GM18508 (cell line): ENCODE measurements at regions not wholly inside any gene's neighbourhood (a gene's known extent, or its start where the extent isn't known, plus 50 kb on each side); places are given as distances from the start of the nearest gene placed in this dataset.
"Not testable (repeated sequence)": the region's sequence is repeated elsewhere in the genome, so short reads cannot be mapped to it uniquely, and the experiment has no call there.

ENCODE experiments used
- ATAC-seq: cut with Tn5 transposase; IDR thresholded peaks from one replicate; pipeline ENCODE4 v1.9.1; 2021; ENCODE audit warnings: moderate number of reproducible peaks; ENCODE audit not compliant: insufficient read depth, unreplicated experiment

DNA sequence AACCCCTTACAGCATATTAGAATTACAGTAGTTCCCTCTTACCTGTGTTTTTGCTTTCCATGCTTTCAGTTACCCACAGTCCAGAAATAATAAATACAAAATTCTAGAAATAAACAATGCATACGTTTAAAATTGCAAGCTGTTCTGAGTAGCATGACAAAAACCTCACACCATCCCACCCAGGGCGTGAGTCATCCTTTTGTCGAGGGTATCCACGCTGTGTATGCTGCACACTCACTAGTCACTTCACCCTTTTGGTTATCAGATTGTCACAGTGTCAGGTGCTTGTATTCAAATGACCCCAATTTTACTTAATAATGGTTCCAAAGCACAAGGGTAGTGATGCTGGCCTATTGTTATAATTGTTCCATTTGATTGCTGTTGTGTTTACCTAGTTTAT lies 72.5 kb upstream of the P3H2 start:
- ATAC-seq, result no peak

DNA sequence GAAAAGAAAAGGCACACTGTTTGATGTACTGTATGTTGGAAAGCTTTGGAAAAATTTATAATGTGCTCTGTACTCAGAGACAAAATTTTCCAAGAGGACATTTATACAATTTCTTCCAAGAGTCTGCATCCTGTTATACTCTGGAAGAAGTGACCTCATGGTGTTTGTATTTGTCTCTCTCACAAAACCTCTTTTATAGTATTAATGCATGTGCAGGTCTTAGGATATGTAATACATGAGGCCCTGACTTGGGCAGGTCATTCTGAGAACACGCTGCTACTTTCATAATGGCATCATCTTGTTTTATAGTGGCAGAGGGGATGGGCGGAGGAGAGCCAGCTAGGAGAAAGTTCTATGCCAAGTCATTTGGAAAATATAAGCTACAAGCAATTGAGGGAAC lies 72.0 kb upstream of the P3H2 start:
- ATAC-seq, result no peak

DNA sequence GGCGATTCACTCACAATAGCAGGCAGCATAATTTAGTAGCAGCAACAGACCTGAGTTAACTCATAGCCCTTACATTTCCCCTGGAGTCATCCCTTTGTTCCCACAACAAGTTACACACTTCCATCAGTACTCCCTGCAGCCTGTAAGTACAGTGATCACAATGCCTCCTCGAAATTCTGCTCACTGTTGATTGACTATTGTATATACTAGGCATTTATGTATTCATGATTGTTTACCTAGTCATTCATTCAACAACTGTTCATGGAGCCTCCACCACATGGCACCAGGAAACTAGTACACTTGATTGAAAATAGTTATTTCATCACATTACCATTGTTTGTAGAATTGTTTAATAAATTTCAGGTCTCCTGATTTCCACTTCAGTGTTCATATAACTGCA lies 71.4 kb upstream of the P3H2 start:
- no peak for ATAC-seq

DNA sequence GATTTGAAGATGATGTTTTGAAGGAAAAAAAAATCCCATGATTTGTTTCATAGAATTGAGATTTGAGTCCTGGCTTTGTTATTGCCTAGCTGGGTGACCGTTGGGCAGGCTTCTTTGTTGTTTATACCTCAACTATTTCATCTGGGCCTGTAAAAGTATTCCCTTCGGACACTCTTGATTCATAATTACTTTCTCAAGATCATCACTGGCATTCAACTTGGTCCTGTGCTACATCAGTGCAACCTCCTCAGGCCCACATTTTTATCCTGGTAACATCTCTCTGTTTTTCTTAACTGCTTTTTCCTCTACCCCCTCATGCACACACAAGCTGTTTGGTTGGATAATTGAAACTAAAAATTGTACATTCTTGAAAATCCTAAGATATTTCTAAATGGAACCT lies 67.5 kb upstream of the P3H2 start:
- ATAC-seq, result no peak

DNA sequence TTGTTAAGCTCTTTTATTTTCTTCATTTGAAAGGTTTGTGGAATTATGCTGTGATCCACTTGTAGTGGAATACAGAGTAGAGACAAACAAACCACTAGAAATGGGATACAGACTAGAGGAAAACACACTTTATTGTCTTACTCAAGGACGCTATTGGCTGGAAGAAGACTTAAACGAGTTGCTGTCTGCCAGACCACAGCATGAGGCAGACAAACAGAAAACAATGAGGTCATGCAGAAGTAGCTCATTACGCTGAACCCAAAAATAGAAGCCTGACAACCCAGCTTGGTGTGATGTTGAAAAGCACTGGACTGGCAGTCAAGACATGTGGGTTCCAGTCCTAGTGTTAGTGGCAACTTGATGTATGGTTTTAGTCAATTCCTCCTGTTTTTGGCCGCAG lies 62.4 kb upstream of the P3H2 start:
- ATAC-seq, result no peak

DNA sequence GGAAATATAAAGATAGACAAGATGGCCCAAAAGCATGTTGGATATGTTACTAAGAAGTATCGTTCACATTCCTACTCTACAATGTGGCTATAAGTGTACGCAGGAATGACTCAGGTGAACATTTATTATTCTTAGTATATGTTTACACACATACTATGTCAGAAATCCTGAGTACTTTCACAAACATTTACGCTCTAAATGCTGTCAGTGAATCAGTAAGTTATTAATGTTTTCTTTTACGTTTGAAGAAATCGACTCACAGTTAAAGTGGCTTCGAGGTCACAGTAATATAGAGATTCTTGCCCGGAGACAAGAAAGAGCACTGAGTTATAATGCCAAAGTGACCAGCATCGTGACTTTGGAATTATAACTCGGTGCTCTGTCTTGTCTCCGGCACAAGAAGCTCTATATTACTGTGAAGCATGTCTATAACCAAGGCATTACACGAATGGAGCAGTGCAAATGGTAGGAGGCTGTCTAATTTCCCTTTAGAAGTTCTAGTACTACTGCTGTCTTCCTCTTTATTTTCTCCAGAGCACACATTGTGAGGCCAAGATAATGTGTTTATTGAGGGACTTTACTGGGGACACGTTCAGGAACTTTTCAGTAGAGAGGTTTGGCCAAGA lies 61.8 kb upstream of the P3H2 start:
- ATAC-seq, result no peak

DNA sequence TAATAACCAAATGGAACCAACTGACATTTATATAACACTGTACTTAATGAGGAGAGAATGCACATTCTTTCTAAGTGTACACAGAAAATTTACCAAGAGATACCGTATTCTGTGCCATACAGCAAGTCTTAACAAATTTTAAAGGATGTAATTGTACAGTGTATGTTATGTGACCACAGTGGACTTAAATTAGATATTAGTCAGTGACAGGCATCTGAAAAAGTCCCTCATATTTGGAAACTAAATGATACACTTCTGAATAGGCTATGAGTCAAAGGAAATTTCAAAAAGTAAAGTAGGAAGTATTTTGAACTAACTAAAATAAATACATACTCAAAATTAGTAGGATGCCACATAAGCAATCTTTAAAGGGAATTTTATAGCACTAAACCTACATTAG lies 59.6 kb upstream of the P3H2 start:
- ATAC-seq, result no peak

DNA sequence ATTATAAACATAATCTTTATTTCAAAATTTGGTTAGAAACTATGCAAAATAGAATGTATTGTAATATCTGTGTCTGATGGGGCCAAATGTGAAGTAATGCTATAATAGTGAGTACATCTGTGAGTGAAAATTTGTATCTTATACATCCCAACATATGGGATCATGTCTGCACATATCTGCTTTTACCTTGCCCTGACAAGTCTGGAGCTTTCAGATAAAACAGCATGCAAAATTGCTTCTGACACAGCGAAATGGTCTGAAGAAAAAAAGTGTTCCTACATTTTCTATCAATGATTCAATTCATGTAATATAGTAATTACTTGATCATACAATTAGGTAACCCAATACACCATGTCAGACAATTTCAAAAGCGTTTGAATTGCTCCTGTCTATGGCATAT lies 58.1 kb upstream of the P3H2 start:
- ATAC-seq, result no peak

DNA sequence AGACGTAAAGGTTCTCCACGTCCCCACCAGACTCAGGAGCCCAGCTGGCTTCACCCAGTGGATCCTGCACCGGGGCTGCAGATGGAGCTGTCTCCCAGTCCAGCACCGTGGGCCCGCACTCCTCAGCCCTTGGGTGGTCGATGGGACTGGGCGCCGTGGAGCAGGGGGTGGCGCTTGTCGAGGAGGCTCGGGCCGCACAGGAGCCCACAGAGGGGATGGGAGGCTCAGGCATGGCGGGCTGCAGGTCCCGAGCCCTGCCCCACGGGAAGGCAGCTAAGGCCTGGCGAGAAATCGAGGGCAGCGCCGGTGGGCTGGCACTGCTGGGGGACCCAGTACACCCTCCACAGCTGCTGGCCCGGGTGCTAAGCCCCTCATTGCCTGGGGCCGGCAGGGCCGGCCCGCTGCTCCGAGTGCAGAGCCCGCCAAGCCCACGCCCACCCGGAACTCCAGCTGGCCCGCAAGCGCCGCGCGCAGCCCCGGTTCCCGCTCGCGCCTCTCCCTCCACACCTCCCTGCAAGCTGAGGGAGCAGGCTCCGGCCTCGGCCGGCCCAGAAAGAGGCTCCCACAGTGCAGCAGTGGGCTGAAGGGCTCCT lies 56.3 kb upstream of the P3H2 start:
- not testable (repeated sequence) for ATAC-seq

DNA sequence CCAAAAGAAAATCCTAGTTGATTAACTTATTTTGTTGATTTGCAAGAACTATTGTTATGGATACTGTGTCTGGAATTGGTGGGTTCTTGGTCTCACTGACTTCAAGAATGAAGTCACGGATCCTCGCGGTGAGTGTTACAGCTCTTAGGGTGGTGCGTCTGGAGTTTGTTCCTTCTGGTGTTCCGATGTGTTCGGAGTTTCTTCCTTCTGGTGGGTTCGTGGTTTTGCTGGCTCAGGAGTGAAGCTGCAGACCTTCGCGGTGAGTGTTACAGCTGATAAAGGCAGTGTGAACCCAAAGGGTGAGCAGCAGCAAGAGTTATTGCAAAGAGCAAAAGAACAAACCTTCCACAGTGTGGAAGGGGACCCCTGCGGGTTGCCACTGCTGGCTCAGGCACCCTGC lies 55.4 kb upstream of the P3H2 start:
- not testable (repeated sequence) for ATAC-seq

DNA sequence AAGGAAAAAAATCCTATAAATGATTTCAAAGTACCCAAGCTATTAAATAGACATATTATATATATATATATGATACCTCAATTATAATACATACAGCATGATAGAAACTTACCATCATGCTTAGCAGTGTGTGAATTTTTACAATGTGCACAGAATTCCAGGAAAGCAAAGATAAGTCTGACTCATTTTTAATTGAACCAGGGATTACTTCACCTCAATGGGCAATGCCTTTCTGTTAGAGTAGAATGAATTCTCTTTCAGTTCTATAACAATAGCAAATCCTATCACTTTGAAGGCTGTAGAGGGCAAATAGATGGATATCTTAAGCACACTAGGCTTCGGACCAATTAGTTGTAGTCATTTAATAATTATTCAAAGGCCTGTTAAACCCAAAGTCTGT lies 54.8 kb upstream of the P3H2 start:
- ATAC-seq, result no peak

DNA sequence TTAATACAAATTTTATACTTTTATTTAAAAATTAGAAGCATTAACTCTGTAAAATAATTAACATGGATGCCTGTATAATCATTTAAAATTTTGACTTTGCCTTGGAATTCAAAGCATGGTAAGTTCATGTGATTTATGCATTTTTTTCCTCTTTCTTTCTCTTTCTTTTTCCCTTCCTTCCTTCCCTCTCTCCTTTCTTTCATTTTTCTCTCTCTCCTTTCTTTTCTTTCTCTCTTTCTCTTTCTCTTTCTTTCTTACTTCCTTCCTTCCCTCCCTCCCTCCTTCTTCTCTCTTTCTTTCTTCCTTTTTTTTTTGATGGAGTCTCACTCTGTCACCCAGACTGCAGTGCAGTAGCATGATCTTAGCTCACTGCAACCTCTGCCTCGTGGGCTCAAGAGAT lies 53.8 kb upstream of the P3H2 start:
- ATAC-seq, result no peak

DNA sequence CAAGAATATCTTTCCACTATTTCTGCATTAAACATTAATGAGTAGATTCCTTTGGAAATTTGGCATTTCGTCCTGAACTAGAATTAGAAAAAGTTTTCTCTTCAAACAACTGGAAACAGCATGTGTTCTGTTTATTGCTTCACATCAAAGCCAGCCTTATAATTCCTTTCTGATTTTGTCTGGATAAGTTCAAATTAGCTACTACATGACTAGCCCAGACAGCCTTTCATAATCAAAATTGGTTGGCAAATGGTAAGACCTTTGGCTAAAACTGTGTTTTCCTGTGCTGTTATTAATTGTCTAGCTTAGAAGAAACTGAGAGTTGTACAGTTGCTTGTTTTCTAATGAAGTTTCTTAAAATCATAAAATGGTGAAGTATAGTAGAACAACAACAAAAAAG lies 52.7 kb upstream of the P3H2 start:
- ATAC-seq, result no peak

DNA sequence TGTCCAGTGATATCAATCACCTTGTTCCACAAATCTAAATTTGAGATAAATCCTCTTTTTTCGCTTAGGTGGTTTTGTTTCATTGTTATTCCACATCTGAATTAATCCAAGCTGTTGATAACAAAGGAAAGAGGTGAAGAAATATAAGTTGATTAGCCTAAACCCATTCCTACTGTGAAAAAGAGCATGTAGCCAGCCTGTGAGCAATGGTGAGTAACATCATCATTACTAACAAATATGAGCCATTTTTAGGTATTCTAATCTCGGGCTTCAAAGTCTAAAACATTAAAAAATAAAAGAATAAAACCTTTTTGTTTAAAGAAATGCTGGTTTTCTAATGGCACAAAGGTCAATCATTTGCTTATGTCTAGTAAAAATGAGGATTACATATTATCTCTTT lies 52.1 kb upstream of the P3H2 start:
- ATAC-seq, result no peak
